GM23338 (cell line): ENCODE measurements at regions not wholly inside any gene's neighbourhood (a gene's known extent, or its start where the extent isn't known, plus 50 kb on each side); places are given as distances from the start of the nearest gene placed in this dataset.
A peak's percentile ranks its signal among the peaks of the same experiment; 100 is the strongest.

Source experiments
- ATAC-seq: fragments of 200-7000 bp; cut with Tn5 transposase; 3 replicates; pipeline ENCODE4 v1.9.1; 2020
- DNase-seq: peaks from one replicate; pipeline ENCODE4 v3.0.0-alpha.2; 2015; ENCODE audit warnings: low spot score
- H2AFZ ChIP-seq: fragments of 200-600 bp; sonication (generic); 2 replicates; pipeline ENCODE4 v1.8.0; 2016; ENCODE audit warnings: antibody characterized with exemption, mild to moderate bottlenecking, moderate library complexity
- H3F3A ChIP-seq: fragments of 200-600 bp; sonication (generic); replicated peaks from 2 replicates; pipeline ENCODE4 v1.8.0; 2017; ENCODE audit warnings: antibody characterized with exemption, mixed run types, low read depth
- H3K27ac ChIP-seq: fragments of 200-600 bp; sonication (generic); 2 replicates; pipeline ENCODE4 v1.6.1; 2016; ENCODE audit warnings: low read depth
- H3K27me3 ChIP-seq: fragments of 200-600 bp; sonication (generic); 2 replicates; pipeline ENCODE4 v1.8.0; 2016; ENCODE audit warnings: mild to moderate bottlenecking, mixed run types, moderate library complexity; ENCODE audit not compliant: insufficient read depth
- H3K36me3 ChIP-seq: fragments of 200-600 bp; sonication (generic); 2 replicates; pipeline ENCODE4 v1.8.0; 2016; ENCODE audit warnings: mild to moderate bottlenecking; ENCODE audit not compliant: insufficient read depth
- H3K4me1 ChIP-seq: fragments of 200-600 bp; sonication (generic); 2 replicates; pipeline ENCODE4 v1.8.0; 2016; ENCODE audit warnings: mild to moderate bottlenecking, moderate library complexity; ENCODE audit not compliant: insufficient read depth
- H3K4me2 ChIP-seq: fragments of 200-600 bp; sonication (generic); 2 replicates; pipeline ENCODE4 v1.7.1; 2017; ENCODE audit warnings: mixed run types
- H3K4me3 ChIP-seq: fragments of 200-600 bp; sonication (generic); 2 replicates; pipeline ENCODE4 v1.6.1; 2016; ENCODE audit warnings: mixed run types
- H3K79me2 ChIP-seq: fragments of 200-600 bp; sonication (generic); replicated peaks from 2 replicates; pipeline ENCODE4 v1.8.0; 2017; ENCODE audit warnings: mild to moderate bottlenecking; ENCODE audit not compliant: insufficient read depth
- H3K9me2 ChIP-seq: fragments of 200-600 bp; sonication (generic); 2 replicates; pipeline ENCODE4 v1.8.0; 2017; ENCODE audit not compliant: insufficient read depth
- H4K20me1 ChIP-seq: fragments of 200-600 bp; sonication (generic); replicated peaks from 2 replicates; pipeline ENCODE4 v1.8.0; 2017; ENCODE audit warnings: mild to moderate bottlenecking; ENCODE audit not compliant: insufficient read depth
- H3K27ac Mint-ChIP-seq: 2 replicates; pipeline ENCODE4 v1.8.0; 2020; ENCODE audit warnings: inconsistent platforms, mild to moderate bottlenecking, moderate library complexity, mixed read lengths
- H3K27me3 Mint-ChIP-seq: 3 replicates; pipeline ENCODE4 v1.8.0; 2022; ENCODE audit warnings: low read depth, mild to moderate bottlenecking, moderate library complexity, mixed read lengths, inconsistent platforms; ENCODE audit not compliant: insufficient read depth, poor library complexity
- H3K36me3 Mint-ChIP-seq: 3 replicates; pipeline ENCODE4 v1.8.0; 2021; ENCODE audit warnings: low read depth, mild to moderate bottlenecking, inconsistent platforms, moderate library complexity, mixed read lengths
- H3K4me1 Mint-ChIP-seq: 3 replicates; pipeline ENCODE4 v1.8.0; 2020; ENCODE audit warnings: mild to moderate bottlenecking, inconsistent platforms, mixed read lengths
- H3K4me3 Mint-ChIP-seq: 3 replicates; pipeline ENCODE4 v1.8.0; 2021; ENCODE audit warnings: moderate library complexity, mild to moderate bottlenecking, inconsistent platforms, mixed read lengths
- H3K9me3 Mint-ChIP-seq: 3 replicates; pipeline ENCODE4 v1.8.0; 2020; ENCODE audit warnings: moderate library complexity, mild to moderate bottlenecking, inconsistent platforms, mixed read lengths
- CREB1 ChIP-seq: fragments of 250-450 bp; sonication (Bioruptor Pico); IDR thresholded peaks from 2 replicates; pipeline ENCODE4 v1.5.0; 2020; ENCODE audit warnings: low read depth, mild to moderate bottlenecking, moderate library complexity
- EZH2 ChIP-seq: fragments of 200-600 bp; sonication (generic); IDR thresholded peaks from one replicate; pipeline ENCODE4 v1.8.0; 2017; ENCODE audit warnings: antibody characterized with exemption, mild to moderate bottlenecking, low read depth; ENCODE audit not compliant: unreplicated experiment
- EZH2phosphoT487 ChIP-seq: fragments of 200-600 bp; sonication (generic); IDR thresholded peaks from one replicate; pipeline ENCODE4 v1.8.1; 2018; ENCODE audit warnings: antibody characterized with exemption; ENCODE audit not compliant: unreplicated experiment
- JUNB ChIP-seq: IDR thresholded peaks from one replicate; pipeline ENCODE4 v1.6.1; 2016; ENCODE audit warnings: antibody characterized with exemption; ENCODE audit not compliant: unreplicated experiment
- NANOG ChIP-seq: IDR thresholded peaks from 2 replicates; pipeline ENCODE4 v1.6.1; 2016; ENCODE audit warnings: antibody characterized with exemption, borderline replicate concordance
- POLR2AphosphoS5 ChIP-seq: IDR thresholded peaks from 2 replicates; pipeline ENCODE4 v1.6.1; 2016; ENCODE audit warnings: antibody characterized with exemption, low read depth
- STAT1 ChIP-seq: IDR thresholded peaks from one replicate; pipeline ENCODE4 v1.6.1; 2016; ENCODE audit warnings: antibody characterized with exemption; ENCODE audit not compliant: unreplicated experiment
- ZNF114 ChIP-seq: fragments of 250-450 bp; sonication (Bioruptor Pico); IDR thresholded peaks from 2 replicates; pipeline ENCODE4 v1.5.0; 2020; ENCODE audit warnings: mild to moderate bottlenecking, moderate library complexity
- ZNF331 ChIP-seq: fragments of 250-450 bp; sonication (Bioruptor Pico); IDR thresholded peaks from 2 replicates; pipeline ENCODE4 v1.5.0; 2020; ENCODE audit warnings: low read depth, mild to moderate bottlenecking, moderate library complexity
- TF ChIP-seq, protein P1 (sequence below), 2 experiments: fragments of 200-600 bp in 1 of 2; sonication (generic) in 1 of 2; conservative IDR thresholded peaks; 2 replicates each; pipeline versions ENCODE4 v1.5.1 to v1.6.1; 2016 to 2017; ENCODE audit warnings: antibody characterized with exemption in 2 of 2, low read depth in 2 of 2, mild to moderate bottlenecking in 2 of 2, moderate library complexity in 1 of 2
- TF ChIP-seq, protein P2 (sequence below): fragments of 250-450 bp; sonication (Bioruptor Pico); IDR thresholded peaks from 2 replicates; pipeline ENCODE4 v1.5.0; 2020; ENCODE audit warnings: mild to moderate bottlenecking, moderate library complexity
- TF ChIP-seq, protein P3 (sequence below): IDR thresholded peaks from one replicate; pipeline ENCODE4 v1.6.1; 2018; ENCODE audit warnings: antibody characterized with exemption; ENCODE audit not compliant: unreplicated experiment
- TF ChIP-seq, protein P4 (sequence below): IDR thresholded peaks from 2 replicates; pipeline ENCODE4 v1.6.1; 2016; ENCODE audit warnings: antibody characterized with exemption

DNA sequence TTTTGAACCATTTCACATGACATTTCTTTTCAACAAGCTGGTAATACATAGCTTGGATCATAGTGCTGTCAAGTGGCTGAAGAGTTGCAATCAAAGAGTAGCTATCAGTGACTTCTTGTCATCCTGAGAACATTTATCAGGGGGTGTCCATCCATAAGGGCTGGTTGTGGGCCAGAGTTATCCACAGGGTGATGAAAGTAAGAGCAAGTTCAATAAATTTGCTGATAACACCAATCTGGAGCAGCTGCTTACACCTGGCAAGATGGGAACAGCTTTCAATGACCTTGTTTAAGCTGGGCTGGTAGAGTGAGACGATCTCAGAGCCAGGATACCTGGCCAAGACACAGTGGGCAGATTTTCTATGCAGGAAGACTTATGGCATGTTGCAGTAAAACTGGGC lies 96.3 kb upstream of the IMMP2L start:
- H2AFZ ChIP-seq = 0 out of 2 replicates have a peak overlapping the region, but pooled peaks have one; percentile 38
- no peaks in the 10 kb centered on the region for H3K27me3 ChIP-seq
- H3F3A ChIP-seq = no peaks in the 10 kb centered on the region
- H3K36me3 ChIP-seq = no peaks in the 10 kb centered on the region
- DNase-seq (no peak), ATAC-seq (no peak)
- H3K27me3 Mint-ChIP-seq = no peaks in the 10 kb centered on the region
- H3K27ac Mint-ChIP-seq = no peak overlapping the region
- H3K4me3 ChIP-seq = no peak overlapping the region
- no peaks in the 10 kb centered on the region for H3K79me2 ChIP-seq
- no peaks in the 10 kb centered on the region for H3K9me3 Mint-ChIP-seq
- H3K9me2 ChIP-seq = peaks cover 7% of the 10 kb centered on the region
- TF ChIP-seq ZNF114 (CRISPR knock-in tag) = no peak
- TF ChIP-seq, protein P1, sequence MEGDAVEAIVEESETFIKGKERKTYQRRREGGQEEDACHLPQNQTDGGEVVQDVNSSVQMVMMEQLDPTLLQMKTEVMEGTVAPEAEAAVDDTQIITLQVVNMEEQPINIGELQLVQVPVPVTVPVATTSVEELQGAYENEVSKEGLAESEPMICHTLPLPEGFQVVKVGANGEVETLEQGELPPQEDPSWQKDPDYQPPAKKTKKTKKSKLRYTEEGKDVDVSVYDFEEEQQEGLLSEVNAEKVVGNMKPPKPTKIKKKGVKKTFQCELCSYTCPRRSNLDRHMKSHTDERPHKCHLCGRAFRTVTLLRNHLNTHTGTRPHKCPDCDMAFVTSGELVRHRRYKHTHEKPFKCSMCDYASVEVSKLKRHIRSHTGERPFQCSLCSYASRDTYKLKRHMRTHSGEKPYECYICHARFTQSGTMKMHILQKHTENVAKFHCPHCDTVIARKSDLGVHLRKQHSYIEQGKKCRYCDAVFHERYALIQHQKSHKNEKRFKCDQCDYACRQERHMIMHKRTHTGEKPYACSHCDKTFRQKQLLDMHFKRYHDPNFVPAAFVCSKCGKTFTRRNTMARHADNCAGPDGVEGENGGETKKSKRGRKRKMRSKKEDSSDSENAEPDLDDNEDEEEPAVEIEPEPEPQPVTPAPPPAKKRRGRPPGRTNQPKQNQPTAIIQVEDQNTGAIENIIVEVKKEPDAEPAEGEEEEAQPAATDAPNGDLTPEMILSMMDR (conservative IDR thresholded peaks at IDR 0.05; ENCODE audit: low read depth in 2 of 2) = no peak
- no peak for TF ChIP-seq ZNF331 (CRISPR knock-in tag)
- TF ChIP-seq EZH2phosphoT487 = no peak
- TF ChIP-seq EZH2 = no peak
- TF ChIP-seq, protein P2, sequence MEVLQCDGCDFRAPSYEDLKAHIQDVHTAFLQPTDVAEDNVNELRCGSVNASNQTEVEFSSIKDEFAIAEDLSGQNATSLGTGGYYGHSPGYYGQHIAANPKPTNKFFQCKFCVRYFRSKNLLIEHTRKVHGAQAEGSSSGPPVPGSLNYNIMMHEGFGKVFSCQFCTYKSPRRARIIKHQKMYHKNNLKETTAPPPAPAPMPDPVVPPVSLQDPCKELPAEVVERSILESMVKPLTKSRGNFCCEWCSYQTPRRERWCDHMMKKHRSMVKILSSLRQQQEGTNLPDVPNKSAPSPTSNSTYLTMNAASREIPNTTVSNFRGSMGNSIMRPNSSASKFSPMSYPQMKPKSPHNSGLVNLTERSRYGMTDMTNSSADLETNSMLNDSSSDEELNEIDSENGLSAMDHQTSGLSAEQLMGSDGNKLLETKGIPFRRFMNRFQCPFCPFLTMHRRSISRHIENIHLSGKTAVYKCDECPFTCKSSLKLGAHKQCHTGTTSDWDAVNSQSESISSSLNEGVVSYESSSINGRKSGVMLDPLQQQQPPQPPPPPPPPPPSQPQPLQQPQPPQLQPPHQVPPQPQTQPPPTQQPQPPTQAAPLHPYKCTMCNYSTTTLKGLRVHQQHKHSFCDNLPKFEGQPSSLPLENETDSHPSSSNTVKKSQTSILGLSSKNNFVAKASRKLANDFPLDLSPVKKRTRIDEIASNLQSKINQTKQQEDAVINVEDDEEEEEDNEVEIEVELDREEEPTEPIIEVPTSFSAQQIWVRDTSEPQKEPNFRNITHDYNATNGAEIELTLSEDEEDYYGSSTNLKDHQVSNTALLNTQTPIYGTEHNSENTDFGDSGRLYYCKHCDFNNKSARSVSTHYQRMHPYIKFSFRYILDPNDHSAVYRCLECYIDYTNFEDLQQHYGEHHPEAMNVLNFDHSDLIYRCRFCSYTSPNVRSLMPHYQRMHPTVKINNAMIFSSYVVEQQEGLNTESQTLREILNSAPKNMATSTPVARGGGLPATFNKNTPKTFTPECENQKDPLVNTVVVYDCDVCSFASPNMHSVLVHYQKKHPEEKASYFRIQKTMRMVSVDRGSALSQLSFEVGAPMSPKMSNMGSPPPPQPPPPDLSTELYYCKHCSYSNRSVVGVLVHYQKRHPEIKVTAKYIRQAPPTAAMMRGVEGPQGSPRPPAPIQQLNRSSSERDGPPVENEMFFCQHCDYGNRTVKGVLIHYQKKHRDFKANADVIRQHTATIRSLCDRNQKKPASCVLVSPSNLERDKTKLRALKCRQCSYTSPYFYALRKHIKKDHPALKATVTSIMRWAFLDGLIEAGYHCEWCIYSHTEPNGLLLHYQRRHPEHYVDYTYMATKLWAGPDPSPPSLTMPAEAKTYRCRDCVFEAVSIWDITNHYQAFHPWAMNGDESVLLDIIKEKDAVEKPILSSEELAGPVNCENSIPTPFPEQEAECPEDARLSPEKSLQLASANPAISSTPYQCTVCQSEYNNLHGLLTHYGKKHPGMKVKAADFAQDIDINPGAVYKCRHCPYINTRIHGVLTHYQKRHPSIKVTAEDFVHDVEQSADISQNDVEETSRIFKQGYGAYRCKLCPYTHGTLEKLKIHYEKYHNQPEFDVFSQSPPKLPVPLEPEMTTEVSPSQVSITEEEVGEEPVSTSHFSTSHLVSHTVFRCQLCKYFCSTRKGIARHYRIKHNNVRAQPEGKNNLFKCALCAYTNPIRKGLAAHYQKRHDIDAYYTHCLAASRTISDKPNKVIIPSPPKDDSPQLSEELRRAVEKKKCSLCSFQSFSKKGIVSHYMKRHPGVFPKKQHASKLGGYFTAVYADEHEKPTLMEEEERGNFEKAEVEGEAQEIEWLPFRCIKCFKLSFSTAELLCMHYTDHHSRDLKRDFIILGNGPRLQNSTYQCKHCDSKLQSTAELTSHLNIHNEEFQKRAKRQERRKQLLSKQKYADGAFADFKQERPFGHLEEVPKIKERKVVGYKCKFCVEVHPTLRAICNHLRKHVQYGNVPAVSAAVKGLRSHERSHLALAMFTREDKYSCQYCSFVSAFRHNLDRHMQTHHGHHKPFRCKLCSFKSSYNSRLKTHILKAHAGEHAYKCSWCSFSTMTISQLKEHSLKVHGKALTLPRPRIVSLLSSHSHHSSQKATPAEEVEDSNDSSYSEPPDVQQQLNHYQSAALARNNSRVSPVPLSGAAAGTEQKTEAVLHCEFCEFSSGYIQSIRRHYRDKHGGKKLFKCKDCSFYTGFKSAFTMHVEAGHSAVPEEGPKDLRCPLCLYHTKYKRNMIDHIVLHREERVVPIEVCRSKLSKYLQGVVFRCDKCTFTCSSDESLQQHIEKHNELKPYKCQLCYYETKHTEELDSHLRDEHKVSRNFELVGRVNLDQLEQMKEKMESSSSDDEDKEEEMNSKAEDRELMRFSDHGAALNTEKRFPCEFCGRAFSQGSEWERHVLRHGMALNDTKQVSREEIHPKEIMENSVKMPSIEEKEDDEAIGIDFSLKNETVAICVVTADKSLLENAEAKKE = no peak
- no peak for TF ChIP-seq POLR2AphosphoS5
- TF ChIP-seq, protein P3, sequence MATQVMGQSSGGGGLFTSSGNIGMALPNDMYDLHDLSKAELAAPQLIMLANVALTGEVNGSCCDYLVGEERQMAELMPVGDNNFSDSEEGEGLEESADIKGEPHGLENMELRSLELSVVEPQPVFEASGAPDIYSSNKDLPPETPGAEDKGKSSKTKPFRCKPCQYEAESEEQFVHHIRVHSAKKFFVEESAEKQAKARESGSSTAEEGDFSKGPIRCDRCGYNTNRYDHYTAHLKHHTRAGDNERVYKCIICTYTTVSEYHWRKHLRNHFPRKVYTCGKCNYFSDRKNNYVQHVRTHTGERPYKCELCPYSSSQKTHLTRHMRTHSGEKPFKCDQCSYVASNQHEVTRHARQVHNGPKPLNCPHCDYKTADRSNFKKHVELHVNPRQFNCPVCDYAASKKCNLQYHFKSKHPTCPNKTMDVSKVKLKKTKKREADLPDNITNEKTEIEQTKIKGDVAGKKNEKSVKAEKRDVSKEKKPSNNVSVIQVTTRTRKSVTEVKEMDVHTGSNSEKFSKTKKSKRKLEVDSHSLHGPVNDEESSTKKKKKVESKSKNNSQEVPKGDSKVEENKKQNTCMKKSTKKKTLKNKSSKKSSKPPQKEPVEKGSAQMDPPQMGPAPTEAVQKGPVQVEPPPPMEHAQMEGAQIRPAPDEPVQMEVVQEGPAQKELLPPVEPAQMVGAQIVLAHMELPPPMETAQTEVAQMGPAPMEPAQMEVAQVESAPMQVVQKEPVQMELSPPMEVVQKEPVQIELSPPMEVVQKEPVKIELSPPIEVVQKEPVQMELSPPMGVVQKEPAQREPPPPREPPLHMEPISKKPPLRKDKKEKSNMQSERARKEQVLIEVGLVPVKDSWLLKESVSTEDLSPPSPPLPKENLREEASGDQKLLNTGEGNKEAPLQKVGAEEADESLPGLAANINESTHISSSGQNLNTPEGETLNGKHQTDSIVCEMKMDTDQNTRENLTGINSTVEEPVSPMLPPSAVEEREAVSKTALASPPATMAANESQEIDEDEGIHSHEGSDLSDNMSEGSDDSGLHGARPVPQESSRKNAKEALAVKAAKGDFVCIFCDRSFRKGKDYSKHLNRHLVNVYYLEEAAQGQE = no peak
- TF ChIP-seq, protein P4, sequence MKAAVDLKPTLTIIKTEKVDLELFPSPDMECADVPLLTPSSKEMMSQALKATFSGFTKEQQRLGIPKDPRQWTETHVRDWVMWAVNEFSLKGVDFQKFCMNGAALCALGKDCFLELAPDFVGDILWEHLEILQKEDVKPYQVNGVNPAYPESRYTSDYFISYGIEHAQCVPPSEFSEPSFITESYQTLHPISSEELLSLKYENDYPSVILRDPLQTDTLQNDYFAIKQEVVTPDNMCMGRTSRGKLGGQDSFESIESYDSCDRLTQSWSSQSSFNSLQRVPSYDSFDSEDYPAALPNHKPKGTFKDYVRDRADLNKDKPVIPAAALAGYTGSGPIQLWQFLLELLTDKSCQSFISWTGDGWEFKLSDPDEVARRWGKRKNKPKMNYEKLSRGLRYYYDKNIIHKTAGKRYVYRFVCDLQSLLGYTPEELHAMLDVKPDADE = no peak
- TF ChIP-seq STAT1 = no peak
- no peak for TF ChIP-seq CREB1
- no peak for TF ChIP-seq NANOG
- no peak for TF ChIP-seq JUNB
- no peaks in the 10 kb centered on the region for H3K4me1 ChIP-seq
- H4K20me1 ChIP-seq = no peaks in the 10 kb centered on the region
- H3K4me2 ChIP-seq = no peak overlapping the region
- no peak overlapping the region for H3K27ac ChIP-seq
- no peak overlapping the region for H3K4me3 Mint-ChIP-seq
- H3K36me3 Mint-ChIP-seq = no peaks in the 10 kb centered on the region; the same call in 2 of the 3 replicates
- H3K4me1 Mint-ChIP-seq = no peaks in the 10 kb centered on the region
